GM19240 (cell line): ENCODE measurements at regions not wholly inside any gene's neighbourhood (a gene's known extent, or its start where the extent isn't known, plus 50 kb on each side); places are given as distances from the start of the nearest gene placed in this dataset.

ENCODE experiments used
- DNase-seq: peaks from one replicate; pipeline ENCODE4 v3.0.0; 2011; ENCODE audit warnings: low spot score; ENCODE audit not compliant: insufficient read length

DNA sequence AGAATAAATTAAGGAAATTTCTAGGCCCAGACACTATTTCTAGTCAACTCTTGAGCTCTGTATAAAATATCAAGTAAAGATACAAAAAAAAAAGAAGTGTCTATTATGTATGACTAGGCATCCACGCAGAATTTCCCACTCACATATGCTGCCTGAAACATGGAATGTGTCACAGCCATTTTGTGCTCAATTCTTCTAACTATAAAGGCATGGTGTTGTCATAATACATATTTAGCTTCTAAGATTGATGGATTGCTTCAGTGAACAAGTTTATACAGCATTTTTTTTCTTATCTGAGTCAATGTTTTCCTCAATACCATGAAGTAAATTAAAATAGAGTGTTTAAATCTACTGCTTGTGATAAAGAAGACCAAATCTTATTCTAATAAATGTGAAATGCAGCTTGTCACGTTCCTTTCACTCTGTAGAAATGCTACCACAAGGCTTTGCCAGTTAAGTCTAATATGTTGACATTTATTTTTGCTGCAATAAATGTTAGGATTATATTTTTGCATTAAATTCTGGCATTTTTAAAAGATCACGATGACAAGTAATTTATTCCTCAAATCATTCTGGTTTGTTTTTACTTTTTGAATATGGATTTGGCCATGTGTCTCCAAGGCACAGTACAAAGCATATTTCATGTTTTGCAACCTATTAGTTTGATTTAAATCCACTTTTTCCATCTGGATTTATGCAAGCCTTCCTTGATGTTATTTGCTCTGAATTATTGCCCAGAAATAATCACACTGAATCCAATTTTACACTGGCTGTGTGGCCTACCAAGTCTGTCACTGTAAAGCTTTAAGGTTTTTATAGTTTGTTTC is 1829.0 kb upstream of the PCDH7 start:
- DNase-seq: no peak

DNA sequence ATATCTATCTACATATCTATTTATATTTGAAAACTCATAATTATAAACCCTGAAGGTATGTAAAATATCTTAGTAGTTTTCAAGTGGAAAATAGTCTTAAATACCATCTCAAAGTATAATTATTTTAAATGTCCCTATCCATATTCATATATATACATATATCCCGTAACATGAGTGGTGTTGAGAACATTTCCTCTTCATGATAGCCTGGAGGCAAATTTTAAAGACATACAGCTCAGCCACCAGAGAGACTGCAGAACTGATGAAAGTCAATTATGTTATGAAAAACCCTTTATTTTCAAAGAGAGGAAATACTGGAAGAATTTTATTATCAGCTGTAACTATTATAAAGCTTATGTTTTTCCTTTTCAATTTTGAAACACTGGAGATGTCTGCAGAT is 1806.7 kb upstream of the PCDH7 start:
- DNase-seq: no peak

DNA sequence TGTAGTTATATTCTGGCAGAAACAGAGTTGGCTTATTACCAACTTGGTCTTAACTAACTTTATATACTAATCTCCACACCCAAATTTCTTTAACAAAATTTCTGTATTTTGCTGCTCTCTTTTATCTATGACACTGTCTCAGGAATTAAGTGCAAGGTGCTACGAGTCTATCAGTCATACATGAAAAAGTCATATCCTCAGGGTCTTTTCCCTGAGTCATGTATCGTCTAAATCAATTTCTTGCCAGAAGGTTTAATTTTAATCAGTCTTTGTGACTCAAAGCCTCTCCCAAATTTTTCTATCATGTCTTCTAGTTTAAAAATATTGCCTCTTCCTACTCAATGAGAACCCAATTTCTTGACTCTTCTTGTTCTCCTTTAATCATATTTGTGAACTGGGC is 1803.6 kb upstream of the PCDH7 start:
- DNase-seq: no peak

DNA sequence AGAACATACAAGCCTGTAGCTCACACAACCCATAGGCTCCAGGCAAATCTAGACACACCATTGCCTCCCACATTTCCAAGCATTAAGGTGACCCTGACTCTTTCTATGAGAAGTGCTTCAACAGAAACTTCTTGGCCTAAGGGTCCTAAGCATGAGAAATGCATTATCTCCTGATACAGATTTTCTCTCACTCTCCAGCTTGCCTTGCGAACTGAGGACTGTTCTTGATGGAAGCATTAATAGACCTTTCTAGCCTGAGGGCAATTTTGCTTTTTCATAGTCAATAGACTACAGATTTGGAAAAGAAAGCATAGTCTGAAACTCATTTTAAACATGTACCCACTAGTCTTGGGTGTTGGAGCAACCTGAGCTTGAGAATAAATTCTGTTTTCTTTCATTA is 1801.3 kb upstream of the PCDH7 start:
- DNase-seq: no peak

DNA sequence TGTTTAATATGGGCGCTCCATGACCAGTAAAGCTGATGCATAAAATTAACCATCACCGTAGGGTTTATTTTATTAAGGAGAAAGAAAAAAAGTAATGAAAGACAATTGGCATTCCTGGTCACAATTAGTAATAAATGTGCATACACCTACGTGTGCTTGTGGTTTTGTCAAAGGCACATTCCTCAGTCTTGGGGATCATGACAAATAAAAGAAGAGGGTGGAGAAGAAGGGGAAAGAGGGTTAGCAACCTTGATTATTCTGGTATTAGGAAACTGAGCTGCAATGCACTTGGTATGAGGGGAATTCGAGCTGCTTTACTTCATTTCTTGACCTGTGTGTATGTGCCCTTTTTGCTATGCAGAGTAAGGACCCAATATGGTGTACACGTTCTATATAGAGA is 1798.3 kb upstream of the PCDH7 start:
- DNase-seq: no peak

DNA sequence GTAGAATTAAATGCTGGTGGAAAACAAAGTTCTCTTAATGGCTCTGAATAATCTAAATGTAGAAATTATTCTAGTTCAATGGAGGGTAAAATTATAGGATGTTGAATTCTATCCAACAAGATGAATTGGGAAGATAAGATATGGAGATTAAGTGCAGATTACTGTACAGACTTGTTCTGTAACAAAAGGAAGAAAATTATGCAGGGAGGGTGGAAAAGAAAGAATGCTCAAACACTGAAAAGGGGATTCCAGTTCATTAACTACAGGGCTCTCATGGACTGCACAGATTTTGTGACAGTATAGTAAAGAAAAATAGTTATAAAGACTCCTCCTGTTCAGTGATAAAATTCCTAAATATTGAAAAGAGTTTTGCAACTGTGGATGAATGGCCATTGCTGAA is 1794.0 kb upstream of the PCDH7 start:
- DNase-seq: no peak

DNA sequence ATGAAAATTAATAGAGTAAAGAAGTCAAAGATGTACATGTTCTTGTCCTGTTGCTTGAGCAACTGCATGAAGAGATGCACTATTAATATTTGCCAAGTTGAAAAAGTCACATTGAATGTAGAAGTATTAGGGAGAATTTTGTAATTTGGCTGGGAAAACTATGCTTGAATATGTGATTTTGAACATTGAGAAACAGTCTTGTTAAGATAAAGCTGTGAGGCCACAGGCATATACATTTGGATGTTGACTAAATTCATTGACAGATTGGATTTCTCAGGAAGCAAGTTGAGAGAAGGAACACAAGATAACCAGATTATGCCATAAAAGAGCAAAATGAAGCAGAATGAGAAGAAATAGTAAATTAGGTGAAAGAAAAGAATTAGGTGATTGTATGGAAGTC is 1777.5 kb upstream of the PCDH7 start:
- DNase-seq: no peak

DNA sequence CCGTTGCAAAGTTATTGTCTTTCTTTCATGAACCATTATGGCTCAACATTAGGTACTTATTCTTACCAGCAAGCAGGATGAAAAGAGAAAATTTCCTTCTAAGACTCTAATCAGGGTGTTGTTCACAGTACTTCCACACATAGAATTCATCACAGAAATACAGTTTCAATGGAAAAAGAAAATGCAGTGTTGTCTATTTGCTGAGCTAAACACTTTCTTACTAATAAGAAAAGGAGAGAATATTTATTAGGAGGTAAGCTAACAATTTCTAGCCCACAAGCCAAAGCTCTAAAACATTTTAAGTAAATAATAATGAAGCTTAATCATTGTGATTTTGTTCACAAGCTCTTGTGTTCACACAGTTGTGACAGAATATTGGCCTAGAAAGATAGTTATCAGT is 1772.8 kb upstream of the PCDH7 start:
- no peak for DNase-seq

DNA sequence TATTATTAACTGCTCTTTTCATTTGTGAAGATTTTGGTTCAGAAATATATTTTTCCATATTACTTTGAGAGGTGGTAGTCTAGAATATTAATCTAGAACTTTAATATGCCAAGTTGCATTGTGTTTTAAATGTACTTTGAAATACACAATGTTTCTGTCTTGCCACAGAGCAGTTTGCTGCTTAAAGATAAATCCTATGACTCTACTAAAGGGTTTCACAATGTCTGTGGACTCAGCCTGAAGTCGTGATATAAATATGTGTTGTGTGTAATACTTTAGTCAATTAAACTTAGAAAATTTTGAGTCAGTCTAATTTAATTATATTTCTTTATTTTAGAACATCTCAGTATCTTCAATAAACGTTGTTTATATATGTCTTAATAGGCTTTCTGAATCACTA is 1771.7 kb upstream of the PCDH7 start:
- no peak for DNase-seq

DNA sequence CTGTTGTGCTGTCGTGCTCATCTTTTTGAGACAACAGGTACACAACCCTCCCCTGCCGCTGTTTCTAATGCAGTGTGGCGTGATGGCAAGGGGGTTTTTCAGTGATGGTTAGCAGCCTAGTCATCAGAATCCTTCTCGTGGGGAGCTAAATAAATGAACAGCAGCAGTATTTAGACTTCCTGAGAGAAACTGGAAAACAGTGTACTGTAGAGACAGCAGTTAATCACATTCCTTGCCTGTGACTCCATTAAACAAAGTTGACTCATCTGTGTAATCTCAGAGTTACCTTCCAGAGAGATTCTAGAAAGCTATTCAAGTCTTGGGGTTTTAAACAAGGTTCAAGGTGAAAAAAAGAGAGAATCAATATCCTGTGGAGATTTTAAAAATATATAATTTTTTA is 1753.2 kb upstream of the PCDH7 start:
- DNase-seq: no peak

DNA sequence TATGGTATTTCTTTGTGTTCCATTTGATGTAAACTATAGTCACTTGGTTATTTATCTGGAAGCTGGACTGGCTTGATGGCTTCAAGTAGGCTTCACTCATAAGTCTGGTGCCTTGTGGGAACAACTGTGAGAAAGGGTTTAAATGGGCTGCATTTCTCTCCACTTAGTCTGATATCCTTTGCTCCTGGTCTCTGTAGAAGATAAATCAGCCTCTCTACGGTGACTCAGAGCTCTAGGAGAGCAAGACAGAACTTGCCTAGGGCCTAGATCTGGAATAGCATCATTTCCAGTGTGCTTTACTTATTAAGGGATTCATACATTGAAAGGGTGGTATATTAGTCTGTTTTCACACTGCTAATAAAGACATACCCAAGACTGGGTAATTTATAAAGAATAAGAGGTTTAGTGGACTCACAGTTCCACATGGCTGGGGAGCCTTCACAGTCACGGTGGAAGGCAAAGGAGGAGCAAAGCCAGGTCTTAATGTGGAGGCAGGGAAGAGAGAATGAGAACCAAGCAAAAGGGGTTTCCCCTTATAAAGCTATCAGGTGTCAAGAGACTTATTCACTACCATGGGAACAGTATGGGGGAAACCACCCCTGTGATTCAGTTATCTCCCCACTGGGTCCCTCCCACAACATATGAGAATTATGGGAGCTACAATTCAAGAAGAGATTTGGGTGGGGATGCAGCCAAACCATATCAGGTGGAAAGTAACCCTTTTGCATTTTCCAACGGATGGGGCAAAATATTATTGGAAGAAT is 1746.4 kb upstream of the PCDH7 start:
- DNase-seq: no peak

DNA sequence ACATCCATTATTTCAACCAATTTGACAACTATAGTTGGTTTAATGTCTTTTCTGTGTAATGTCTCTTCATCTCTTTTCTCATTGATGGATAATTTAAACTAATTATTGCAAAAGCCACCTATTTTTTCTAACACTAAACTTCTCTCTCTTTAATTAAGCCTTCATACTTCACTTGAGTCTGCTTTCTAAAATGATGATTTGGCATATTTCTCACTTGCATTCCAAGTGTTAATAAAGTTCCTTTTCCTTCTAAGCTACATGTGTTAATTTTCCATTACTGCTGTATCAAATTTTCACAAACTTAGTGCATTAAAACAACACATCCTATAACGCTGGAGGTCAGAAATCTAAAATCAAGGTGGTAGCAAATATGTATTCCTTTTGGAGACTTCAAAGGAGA is 1743.8 kb upstream of the PCDH7 start:
- no peak for DNase-seq

DNA sequence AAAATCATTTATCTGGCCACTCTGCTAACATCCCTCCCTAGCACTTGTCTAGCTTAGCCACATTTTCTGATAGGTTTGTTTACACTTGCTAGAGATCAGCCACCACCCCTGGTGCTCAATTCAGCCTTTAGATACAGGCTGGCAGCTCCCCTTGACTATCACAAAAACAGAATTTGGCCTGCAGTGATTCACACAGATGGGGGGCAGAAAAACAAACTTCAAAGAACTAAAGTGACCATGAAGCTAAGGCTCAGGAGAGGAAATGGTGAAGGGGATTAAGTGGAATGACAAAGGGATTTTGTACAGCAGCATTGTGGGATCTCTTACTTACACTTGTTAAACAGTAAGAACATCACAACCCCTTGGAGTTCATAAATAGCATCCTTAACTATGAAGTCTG is 1718.0 kb upstream of the PCDH7 start:
- no peak for DNase-seq

DNA sequence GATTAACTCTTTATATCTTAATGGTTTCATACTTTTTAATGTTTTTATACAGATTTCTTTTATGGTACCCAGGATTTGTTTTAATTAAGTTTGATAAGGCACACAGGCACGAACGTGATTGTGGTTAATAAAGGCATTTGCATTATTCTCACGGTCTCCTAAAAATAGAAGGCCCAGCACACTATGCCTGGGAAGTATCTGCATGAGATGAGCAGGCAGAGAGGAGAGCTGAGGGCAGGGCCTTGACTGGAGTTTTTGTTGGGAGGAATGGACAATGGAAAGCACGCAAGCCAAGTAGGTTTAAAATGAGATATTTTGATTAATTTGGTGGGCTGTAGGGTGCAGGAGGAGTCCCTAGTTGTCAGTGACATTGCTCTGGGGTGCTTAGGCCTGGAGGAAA is 1714.3 kb upstream of the PCDH7 start:
- no peak for DNase-seq

DNA sequence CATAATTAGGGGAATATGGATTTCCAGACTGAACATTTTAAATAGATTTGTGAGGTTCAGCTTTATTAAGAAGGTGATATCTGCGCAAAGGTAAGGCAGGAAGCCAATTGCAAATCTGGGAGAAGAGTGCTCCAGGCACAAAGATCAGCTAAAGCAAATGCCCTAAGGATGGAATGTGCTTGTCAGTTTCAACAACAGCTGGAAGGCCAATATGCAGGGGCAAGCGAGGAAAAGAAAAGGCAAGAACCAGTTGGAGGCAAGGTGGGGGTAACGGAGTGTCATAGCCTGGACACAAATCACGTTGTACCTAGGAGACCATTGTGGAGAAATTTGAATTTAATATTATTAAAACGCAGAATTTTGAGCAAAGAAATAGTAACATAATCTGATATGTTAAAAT is 1710.3 kb upstream of the PCDH7 start:
- no peak for DNase-seq

DNA sequence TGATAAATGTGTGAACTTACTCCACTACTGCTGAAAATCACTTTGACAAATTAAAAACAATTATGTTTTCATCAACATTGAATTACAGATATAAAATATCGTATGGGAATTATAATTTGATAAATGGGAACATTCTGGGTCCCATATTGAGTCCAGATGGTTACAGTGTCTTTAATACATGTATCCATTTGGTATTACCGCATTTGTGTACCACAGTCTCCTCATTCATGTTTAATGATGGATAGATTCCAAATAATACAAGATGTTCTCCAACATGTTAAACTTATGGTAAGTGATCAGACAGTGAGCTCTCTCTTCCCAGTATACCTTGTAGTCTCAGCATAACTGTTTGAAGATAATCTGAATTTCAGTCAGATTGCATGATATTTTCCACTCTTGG is 1706.8 kb upstream of the PCDH7 start:
- DNase-seq: no peak

DNA sequence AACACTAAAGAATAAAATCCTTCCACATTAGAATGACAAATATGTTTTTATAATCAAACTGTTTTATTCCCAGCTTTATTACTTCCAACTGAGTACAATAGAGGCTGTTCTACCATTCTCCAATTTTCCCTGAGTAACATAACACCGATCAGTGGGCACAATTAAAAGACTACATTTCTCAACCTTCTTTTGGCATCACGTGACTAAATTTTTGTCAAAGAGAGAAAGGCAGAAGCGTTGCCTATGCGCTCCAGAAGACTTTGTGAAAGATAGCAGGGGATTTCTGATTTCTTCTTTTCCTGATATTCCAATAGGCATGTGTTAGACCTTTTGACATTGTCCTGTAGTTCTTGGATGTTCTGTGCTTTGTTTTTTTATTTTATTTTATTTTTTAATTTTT is 1705.6 kb upstream of the PCDH7 start:
- no peak for DNase-seq

DNA sequence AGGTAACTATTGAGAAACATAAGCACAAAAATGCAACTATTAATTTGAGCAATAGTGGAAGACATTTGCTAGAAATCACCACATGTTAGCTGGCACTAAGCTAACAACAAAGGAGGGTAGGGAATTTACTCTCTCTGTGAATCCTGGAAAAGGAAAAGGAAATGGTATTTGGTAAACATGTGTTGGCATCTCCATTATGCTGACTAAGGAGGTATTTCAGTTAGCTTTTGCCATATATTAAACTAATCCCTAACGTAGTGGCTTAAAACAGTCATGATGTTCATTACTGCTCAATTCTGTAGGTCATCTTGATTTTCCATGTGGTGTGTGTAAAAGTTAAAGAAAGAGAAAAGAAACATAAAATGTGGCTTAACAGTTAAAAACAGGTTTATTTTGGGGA is 1686.5 kb upstream of the PCDH7 start:
- no peak for DNase-seq

DNA sequence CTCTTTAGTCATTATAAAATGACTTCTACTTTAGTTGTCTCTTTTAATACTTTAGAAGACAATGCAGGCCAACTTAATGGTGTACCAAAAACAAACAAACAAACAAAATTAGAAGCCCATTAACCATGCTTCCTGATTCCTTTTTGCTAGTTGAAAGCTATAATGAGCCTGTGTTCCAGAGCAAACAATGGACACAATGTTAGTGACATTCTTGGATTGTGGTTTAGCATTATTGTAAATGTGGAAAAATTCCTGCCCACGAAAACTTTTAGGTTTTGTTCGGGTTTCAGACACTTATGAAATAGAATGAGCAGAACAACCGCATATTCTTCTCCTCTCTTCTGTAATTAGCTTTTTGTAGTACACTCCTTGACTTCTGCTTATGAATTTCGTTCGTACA is 1682.7 kb upstream of the PCDH7 start:
- no peak for DNase-seq

DNA sequence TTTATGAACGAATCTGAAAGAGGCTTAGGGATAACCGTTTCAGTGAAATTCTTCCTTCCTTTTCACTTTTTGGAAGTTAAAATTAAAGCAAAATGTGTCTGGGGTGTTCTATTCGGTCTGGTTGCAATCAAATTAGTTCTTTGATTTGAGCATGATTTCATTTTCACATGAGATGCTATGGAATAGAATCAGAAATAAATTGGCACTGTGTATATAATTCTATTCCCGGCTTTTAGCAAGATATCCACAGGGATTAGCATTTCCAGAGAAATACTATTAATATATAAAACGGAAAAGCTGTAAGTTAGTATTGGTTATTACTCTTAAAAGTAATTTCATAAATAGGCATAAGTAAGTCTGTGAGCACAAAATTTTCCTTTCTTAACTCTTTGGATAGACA is 1676.8 kb upstream of the PCDH7 start:
- DNase-seq: no peak

DNA sequence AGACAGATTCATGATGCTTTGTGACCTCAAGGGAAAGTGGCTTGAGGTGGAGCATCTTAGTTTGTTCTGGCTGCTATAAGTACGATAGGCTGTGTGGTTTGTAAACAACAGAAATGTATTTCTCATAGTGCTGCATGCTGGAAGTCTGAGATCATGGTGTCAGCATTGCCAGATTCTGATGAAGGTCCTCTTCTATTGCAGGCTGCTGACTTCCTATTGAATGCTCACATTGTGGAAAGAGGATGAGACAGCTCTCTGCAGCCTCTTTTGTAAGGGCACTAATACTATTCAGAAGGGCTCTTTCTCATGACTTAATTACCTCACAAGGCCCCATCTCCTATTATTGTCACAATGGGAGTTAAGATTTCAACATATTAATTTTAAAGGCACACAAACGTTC is 1674.0 kb upstream of the PCDH7 start:
- DNase-seq: no peak

DNA sequence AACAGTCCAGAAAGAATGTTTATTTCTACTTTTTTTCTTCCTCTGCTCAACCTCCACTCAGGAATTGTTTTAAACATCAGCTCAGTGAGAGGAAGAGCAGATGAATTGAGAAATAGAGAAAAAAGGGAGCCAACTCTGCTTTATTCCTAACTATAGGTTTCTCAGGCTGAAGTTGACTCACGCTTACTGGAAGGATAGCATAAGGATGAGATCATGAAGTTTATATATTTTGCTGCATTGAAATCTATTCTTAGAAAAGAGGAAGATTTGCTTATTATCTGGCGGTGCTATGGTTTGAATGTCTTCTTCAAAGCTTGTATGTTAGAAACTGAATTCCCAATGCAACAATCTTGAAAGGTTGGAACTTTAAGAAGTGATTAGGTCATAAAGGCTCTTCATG is 1673.4 kb upstream of the PCDH7 start:
- no peak for DNase-seq
